SHP77 (cell line): ENCODE measurements at regions not wholly inside any gene's neighbourhood (a gene's known extent, or its start where the extent isn't known, plus 50 kb on each side); places are given as distances from the start of the nearest gene placed in this dataset.

Experiments used
- DNase-seq, 2 experiments: peaks; one replicate each; lab custom pipeline; 2025; lab: John Stamatoyannopoulos, UW

GRCh38 chr6:122008101-122008999 lies 391.1 kb upstream of the HSF2 start:
- DNase-seq: no peak

GRCh38 chr6:122009000-122009350 lies 390.5 kb upstream of the HSF2 start:
- DNase-seq: no peak

GRCh38 chr6:122012578-122012977 lies 386.9 kb upstream of the HSF2 start:
- DNase-seq: no peak

- no peak for DNase-seq
Measured at GRCh38 chr6:122014961-122015360, 384.5 kb upstream of the HSF2 start.

GRCh38 chr6:122020588-122021264 lies 378.7 kb upstream of the HSF2 start:
- no peak for DNase-seq

- DNase-seq: no peak
Measured at GRCh38 chr6:122025104-122025503, 374.3 kb upstream of the HSF2 start.

GRCh38 chr6:122026582-122027369 lies 372.7 kb upstream of the HSF2 start:
- DNase-seq: no peak

GRCh38 chr6:122028933-122029522 lies 370.4 kb upstream of the HSF2 start:
- DNase-seq: no peak

GRCh38 chr6:122033564-122034181 lies 365.8 kb upstream of the HSF2 start:
- DNase-seq: peak; percentile 49 to 69

- DNase-seq: no peak
Measured at GRCh38 chr6:122035173-122035572, 364.3 kb upstream of the HSF2 start.

- DNase-seq: no peak
Measured at GRCh38 chr6:122040261-122040660, 359.2 kb upstream of the HSF2 start.

GRCh38 chr6:122042380-122042779 lies 357.1 kb upstream of the HSF2 start:
- no peak for DNase-seq

GRCh38 chr6:122042960-122043735 lies 356.3 kb upstream of the HSF2 start:
- no peak for DNase-seq

- no peak for DNase-seq
Measured at GRCh38 chr6:122048570-122048969, 350.9 kb upstream of the HSF2 start.

- no peak for DNase-seq
Measured at GRCh38 chr6:122049341-122049740, 350.1 kb upstream of the HSF2 start.

GRCh38 chr6:122050242-122050755 lies 349.2 kb upstream of the HSF2 start:
- DNase-seq: no peak

GRCh38 chr6:122052346-122052900 lies 347.0 kb upstream of the HSF2 start:
- DNase-seq: no peak

- no peak for DNase-seq
Measured at GRCh38 chr6:122059918-122060317, 339.5 kb upstream of the HSF2 start.

GRCh38 chr6:122061855-122062254 lies 337.6 kb upstream of the HSF2 start:
- DNase-seq: no peak

GRCh38 chr6:122063076-122063475 lies 336.4 kb upstream of the HSF2 start:
- DNase-seq: no peak
